ENCODE measurements at regions not wholly inside any gene's neighbourhood (a gene's known extent, or its start where the extent isn't known, plus 50 kb on each side); places are given as distances from the start of the nearest gene placed in this dataset.

GRCh38 chr1:148293651-148294050 is 141.6 kb upstream of the NBPF11 start:
- no peak overlapping the region for H4K5ac ChIP-seq (ENCODE audit: low read depth, low read length)
- H2AFZ ChIP-seq (replicated peaks; ENCODE audit: low read length, poor library complexity): no peak overlapping the region
- no peak overlapping the region for H3K18ac ChIP-seq (ENCODE audit: low read depth, low read length)
- H2BK20ac ChIP-seq (ENCODE audit: low read depth, low read length): no peak overlapping the region
- H3K4me2 ChIP-seq (ENCODE audit: low read depth, low read length): no peak overlapping the region
- CTCF ChIA-PET: no interaction called here
- H3K79me1 ChIP-seq (ENCODE audit: low read depth in 1 of 2, low read length in 2 of 2): no peaks in the 10 kb centered on the region
- H2BK5ac ChIP-seq (ENCODE audit: low read depth, low read length, poor library complexity, severe bottlenecking): no peak overlapping the region
- POLR2A ChIA-PET (ENCODE audit: unreplicated experiment): no interaction called here
- H4K8ac ChIP-seq (ENCODE audit: low read depth in 2 of 2, low read length in 2 of 2): no peak overlapping the region
- no peak overlapping the region for H3K9ac ChIP-seq (ENCODE audit: low read depth, low read length)
- dilution Hi-C loops (cut with HindIII; ENCODE audit: low sequenced_read_pairs, unreplicated experiment): no loop called here
- no CpG with 5 or more reads among the region's 6 CpGs for WGBS, 2 experiments (ENCODE audit: extremely low coverage in 2 of 2, insufficient read length in 1 of 2)
- intact Hi-C loops (cut with micrococcal nuclease): no loop called here
- DNase-seq (no peak), ATAC-seq (ENCODE audit: low read depth) (no peak)
- H2BK120ac ChIP-seq (ENCODE audit: low read depth, low read length): no peak overlapping the region
- H3K4ac ChIP-seq (ENCODE audit: low read depth, low read length): no peak overlapping the region
- no peak overlapping the region for H3K14ac ChIP-seq (replicated peaks; ENCODE audit: low read depth, low read length)
- H3K23ac ChIP-seq (ENCODE audit: low read depth, low read length): no peak overlapping the region
- no peak overlapping the region for H3K27ac ChIP-seq (ENCODE audit: insufficient read depth, low read length)
- no peaks in the 10 kb centered on the region for H4K20me1 ChIP-seq (ENCODE audit: insufficient read depth, low read length)
- H4K91ac ChIP-seq (ENCODE audit: insufficient read depth, low read depth, low read length): no peak overlapping the region
- H3K27me3 ChIP-seq (ENCODE audit: control insufficient read depth, insufficient read depth, low read length): no peaks in the 10 kb centered on the region
- TF ChIP-seq POLR2A (IDR thresholded peaks at IDR 0.05; ENCODE audit: low read depth, low read length): no peak
- no peak for TF ChIP-seq NFE2L2 (IDR thresholded peaks at IDR 0.05; ENCODE audit: low read depth, low read length)
- TF ChIP-seq, protein P1, sequence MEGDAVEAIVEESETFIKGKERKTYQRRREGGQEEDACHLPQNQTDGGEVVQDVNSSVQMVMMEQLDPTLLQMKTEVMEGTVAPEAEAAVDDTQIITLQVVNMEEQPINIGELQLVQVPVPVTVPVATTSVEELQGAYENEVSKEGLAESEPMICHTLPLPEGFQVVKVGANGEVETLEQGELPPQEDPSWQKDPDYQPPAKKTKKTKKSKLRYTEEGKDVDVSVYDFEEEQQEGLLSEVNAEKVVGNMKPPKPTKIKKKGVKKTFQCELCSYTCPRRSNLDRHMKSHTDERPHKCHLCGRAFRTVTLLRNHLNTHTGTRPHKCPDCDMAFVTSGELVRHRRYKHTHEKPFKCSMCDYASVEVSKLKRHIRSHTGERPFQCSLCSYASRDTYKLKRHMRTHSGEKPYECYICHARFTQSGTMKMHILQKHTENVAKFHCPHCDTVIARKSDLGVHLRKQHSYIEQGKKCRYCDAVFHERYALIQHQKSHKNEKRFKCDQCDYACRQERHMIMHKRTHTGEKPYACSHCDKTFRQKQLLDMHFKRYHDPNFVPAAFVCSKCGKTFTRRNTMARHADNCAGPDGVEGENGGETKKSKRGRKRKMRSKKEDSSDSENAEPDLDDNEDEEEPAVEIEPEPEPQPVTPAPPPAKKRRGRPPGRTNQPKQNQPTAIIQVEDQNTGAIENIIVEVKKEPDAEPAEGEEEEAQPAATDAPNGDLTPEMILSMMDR (conservative IDR thresholded peaks at IDR 0.05; ENCODE audit: low read depth, low read length): no peak
- TF ChIP-seq MAZ (IDR thresholded peaks at IDR 0.05; ENCODE audit: borderline replicate concordance, low read depth, low read length): no peak
- TF ChIP-seq CHD1 (IDR thresholded peaks at IDR 0.05; ENCODE audit: low read depth, low read length): no peak
- TF ChIP-seq FOS (IDR thresholded peaks at IDR 0.05; ENCODE audit: low read depth, low read length): no peak
- TF ChIP-seq, protein P2, sequence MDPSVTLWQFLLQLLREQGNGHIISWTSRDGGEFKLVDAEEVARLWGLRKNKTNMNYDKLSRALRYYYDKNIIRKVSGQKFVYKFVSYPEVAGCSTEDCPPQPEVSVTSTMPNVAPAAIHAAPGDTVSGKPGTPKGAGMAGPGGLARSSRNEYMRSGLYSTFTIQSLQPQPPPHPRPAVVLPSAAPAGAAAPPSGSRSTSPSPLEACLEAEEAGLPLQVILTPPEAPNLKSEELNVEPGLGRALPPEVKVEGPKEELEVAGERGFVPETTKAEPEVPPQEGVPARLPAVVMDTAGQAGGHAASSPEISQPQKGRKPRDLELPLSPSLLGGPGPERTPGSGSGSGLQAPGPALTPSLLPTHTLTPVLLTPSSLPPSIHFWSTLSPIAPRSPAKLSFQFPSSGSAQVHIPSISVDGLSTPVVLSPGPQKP (IDR thresholded peaks at IDR 0.05; ENCODE audit: borderline replicate concordance, low read depth, low read length): no peak
- TF ChIP-seq RAD21 (IDR thresholded peaks at IDR 0.05; ENCODE audit: low read length): no peak
- TF ChIP-seq CEBPB (IDR thresholded peaks at IDR 0.05; ENCODE audit: low read depth, low read length): no peak
- no peak for TF ChIP-seq SMC3 (IDR thresholded peaks at IDR 0.05; ENCODE audit: low read depth, low read length)
- TF ChIP-seq, protein P3, sequence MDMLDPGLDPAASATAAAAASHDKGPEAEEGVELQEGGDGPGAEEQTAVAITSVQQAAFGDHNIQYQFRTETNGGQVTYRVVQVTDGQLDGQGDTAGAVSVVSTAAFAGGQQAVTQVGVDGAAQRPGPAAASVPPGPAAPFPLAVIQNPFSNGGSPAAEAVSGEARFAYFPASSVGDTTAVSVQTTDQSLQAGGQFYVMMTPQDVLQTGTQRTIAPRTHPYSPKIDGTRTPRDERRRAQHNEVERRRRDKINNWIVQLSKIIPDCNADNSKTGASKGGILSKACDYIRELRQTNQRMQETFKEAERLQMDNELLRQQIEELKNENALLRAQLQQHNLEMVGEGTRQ (IDR thresholded peaks at IDR 0.05; ENCODE audit: low read depth, low read length): no peak
- no peak for TF ChIP-seq RFX5 (IDR thresholded peaks at IDR 0.05; ENCODE audit: low read depth, low read length)
- no peak for TF ChIP-seq MXI1 (IDR thresholded peaks at IDR 0.05; ENCODE audit: borderline replicate concordance, low read depth, low read length)
- no peak for TF ChIP-seq RCOR1 (IDR thresholded peaks at IDR 0.05; ENCODE audit: insufficient replicate concordance, low read length)
- TF ChIP-seq BHLHE40 (IDR thresholded peaks at IDR 0.05; ENCODE audit: low read depth, low read length): no peak
- no peak for TF ChIP-seq MAFK (IDR thresholded peaks at IDR 0.05; ENCODE audit: low read depth, low read length)
- no peak overlapping the region for H3K56ac ChIP-seq (ENCODE audit: extremely low read depth, insufficient read depth, low read length)
- H3K4me3 ChIP-seq (ENCODE audit: insufficient read depth, low read depth, low read length): no peak overlapping the region
- H3K9me1 ChIP-seq (ENCODE audit: insufficient read depth, low read length): no peaks in the 10 kb centered on the region
- no peak overlapping the region for H2AK9ac ChIP-seq (replicated peaks; ENCODE audit: low read depth, low read length, poor library complexity)
- H3K36me3 ChIP-seq (ENCODE audit: control insufficient read depth, insufficient read depth, low read length): no peaks in the 10 kb centered on the region
- in situ Hi-C loops (cut with MboI; ENCODE audit: low sequenced_read_pairs): loop anchor here (10.0 kb wide), 1 partner anchor 61 kb away; no protein-coding TSS in a partner anchor
- no peak overlapping the region for H2AK5ac ChIP-seq (ENCODE audit: low read depth, low read length)
- H2BK15ac ChIP-seq (ENCODE audit: low read depth, low read length): no peak overlapping the region
- BruUV-seq (replicated peaks): no TSS peak
- no peaks in the 10 kb centered on the region for H3K4me1 ChIP-seq (ENCODE audit: control insufficient read depth, insufficient read depth, low read length)
- no peaks in the 10 kb centered on the region for H3K9me3 ChIP-seq (ENCODE audit: control insufficient read depth, insufficient read depth, low read length)

All from IMR-90 (cell line).